Stimulated activated CD4-positive, alpha-beta T cell treated with anti-CD3 and anti-CD28 coated beads, Interleukin-1b, Interleukin-23, amount 100 ng/mL, for 1 hour (primary cell): ENCODE measurements at regions not wholly inside any gene's neighbourhood (a gene's known extent, or its start where the extent isn't known, plus 50 kb on each side); places are given as distances from the start of the nearest gene placed in this dataset.

Experiments used
- DNase-seq, 2 donors: peaks; one replicate each; pipeline ENCODE4 v3.0.0-alpha.2; 2020; ENCODE audit warnings: low read depth in 2 of 2

- DNase-seq, result no peak
Measured at GRCh38 chr3:127399154-127399553, 111.3 kb upstream of the PRR20G start.

DNA sequence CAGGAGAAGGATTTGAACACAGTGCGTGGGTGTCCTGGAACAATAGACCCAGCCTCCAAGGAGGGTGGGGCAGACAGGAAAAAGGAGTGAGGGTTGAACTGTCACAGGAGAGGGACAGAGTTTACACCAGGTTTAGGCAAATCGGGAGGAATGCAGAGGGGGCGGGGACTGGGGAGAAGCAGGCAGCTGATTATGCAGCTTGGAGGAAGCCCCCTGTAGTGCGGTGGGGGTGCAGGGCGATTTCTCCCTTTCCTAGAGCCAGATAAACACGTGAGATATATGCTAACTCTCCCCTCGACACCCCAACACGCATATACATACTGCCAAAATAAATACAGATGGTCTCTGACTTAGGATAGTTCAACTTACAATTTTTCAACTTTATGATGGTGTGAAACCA lies 108.6 kb upstream of the PRR20G start:
- no peak for DNase-seq

DNA sequence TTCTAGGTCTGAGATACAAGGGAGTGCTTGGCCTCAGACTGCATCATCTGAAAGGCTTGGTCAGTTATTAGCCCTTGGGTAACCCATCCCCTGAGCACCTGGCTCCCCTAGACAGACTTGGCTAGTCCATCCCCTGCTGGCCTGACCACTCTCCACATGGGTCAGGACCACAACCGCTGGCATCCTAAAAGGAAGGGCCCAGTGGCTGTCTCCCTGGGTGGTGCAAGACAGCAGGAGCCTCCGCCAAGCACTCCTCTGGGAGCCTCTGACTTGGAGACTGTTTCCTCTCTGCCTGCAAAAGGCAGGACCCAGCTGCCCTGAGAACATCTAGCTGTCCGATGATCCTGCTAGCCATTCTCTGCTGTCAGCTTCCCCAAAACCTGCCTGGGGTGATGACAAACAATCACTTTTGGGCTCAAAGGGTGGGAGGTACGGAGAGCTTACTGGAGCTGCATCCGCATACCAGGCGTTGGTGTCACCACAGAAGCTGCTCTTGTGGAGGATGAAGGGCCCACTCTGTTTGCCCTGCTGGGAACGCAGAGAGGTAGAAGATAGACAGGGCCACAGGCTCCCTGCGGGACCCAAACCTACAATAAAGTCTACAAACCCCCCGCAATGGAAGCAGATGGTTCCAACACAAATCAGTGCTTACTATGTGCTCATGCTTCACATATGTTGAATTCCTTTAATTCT lies 108.0 kb upstream of the PRR20G start:
- no peak for DNase-seq

GRCh38 chr3:127394984-127395662 lies 107.3 kb upstream of the PRR20G start:
- no peak for DNase-seq

- DNase-seq, result no peak
Measured at GRCh38 chr3:127394031-127394430, 106.2 kb upstream of the PRR20G start.

GRCh38 chr3:127393131-127393820 lies 105.4 kb upstream of the PRR20G start:
- no peak for DNase-seq

- no peak for DNase-seq
Measured at GRCh38 chr3:127392156-127392490, 104.3 kb upstream of the PRR20G start.

DNA sequence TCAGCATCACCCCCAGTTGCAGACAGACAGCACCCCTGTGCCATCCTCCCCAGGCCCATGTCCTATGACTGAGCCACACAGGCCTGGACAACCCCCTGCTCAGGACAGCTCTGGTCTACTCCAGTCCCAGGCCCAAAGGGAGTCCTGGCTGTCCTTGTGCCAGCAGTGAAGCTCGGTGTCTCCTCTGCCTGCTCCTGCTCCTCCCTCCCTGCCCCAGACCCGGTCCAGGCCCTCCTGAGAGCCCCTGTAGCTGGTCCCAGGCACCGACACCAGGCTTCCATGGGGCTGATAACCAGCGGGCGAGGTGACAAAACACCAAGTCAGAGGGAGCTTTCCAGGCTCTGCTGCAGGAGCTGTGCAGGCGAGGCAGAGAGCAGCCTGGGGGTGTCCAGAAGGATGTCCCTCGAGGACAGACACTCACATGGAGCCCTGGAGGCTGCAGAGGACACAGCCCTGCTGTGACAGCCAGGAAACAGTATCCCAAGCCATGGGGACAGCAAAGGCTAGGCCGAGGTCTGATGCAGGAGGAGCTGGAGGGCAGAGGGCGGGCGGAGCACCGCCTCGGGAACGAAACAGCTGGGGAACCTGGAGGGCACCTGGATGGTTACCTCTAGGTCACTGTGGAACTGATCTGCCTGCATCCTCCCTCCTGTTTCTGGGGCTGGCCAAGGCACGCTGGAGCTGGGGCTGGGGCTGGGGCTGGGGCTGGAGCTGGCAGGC lies 103.8 kb upstream of the PRR20G start:
- no peak for DNase-seq

GRCh38 chr3:127390365-127391025 lies 102.6 kb upstream of the PRR20G start:
- no peak for DNase-seq

GRCh38 chr3:127389913-127390312 lies 102.1 kb upstream of the PRR20G start:
- no peak for DNase-seq

DNA sequence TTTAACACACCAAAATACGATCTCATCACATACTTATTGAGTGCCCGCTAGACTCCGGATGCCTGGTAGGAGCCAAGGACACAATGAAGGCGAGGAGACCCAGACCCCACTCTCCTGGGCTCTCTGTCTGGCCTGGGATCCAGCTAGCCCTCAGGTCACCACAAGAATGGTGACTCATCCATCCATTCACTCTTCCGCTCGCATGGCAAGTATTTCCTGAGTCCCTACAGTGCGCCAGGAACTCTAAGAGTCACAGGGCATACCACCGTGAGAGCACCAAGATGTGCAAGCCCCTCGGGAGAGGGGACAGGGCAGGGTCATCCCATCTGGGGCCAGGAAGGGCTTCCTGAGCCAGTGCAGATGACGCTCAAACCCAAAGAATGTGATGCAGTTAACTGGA lies 101.6 kb upstream of the PRR20G start:
- DNase-seq, result no peak

GRCh38 chr3:127388427-127388826 lies 100.6 kb upstream of the PRR20G start:
- DNase-seq, result no peak

GRCh38 chr3:127387556-127388153 lies 99.8 kb upstream of the PRR20G start:
- DNase-seq, result no peak

DNA sequence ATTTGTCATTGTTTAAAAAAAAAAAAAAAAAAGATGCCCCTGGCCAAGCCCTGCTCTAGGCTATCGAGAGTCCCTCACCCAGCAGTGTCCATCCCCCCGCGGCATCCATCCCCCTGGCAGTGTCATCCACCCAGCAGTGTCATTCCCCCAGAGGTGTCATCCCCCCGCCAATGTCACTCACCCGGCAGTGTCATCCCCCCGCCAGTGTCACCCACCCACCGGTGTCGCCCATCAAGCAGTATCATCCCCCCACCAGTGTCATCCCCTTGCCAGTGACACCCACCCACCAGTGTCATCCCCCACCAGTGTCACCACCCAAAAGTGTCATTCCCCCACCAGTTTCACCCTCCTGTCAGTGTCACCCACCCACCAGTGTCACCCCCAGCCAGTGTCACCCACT lies 99.3 kb upstream of the PRR20G start:
- no peak for DNase-seq

GRCh38 chr3:127386490-127386889 lies 98.6 kb upstream of the PRR20G start:
- no peak for DNase-seq

GRCh38 chr3:127385540-127385870 lies 97.7 kb upstream of the PRR20G start:
- DNase-seq, result no peak

DNA sequence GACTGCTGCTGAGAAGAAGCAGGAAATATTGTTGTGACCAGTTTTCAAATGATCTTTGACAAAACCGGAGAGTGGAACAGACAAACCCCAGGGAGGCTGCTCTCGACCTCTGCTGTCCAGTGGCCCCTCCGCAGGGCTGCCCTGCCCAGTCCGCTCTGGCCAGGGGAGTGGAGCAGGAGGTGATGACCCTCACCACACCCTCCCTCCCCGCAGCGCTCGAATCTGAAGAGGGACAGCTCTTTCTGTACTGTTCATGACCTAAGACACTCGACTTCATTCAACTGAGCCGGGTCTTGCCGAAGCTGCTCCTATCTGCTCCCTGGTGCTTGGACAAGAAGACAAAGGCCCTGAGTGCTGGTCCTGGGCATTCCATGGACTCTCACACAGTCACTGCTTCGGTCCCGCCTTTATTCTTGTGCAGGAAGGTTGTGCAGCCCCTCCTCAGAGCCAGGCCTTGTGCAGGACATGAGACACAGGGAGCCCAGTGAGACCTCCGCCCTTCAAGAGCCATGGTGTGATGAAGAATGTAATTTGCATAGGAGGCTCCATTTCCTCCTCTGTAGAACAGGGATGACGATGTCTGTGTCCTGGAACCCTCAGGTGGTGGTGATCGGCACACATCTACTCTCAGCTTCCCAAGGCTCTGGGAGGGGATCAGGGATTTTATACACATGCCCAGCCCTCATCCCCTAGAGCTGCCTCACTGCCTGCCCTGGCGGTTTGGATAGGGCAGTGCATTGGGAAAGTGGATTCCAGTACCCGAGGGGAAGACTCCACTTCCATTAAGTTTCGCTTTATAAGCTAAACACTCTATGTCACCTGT lies 97.1 kb upstream of the PRR20G start:
- DNase-seq, result no peak

- no peak for DNase-seq
Measured at GRCh38 chr3:127383656-127384179, 95.9 kb upstream of the PRR20G start.

- no peak for DNase-seq
Measured at GRCh38 chr3:127377801-127378655, 90.2 kb upstream of the PRR20G start.
